Naive thymus-derived CD8-positive, alpha-beta T cell (primary cell): ENCODE measurements at regions not wholly inside any gene's neighbourhood (a gene's known extent, or its start where the extent isn't known, plus 50 kb on each side); places are given as distances from the start of the nearest gene placed in this dataset.

Experiments
- ATAC-seq, 2 donors: fragments of 150-1000 bp; cut with Tn5 transposase in 1 of 2; sonication (Bioruptor Pico), chemical (Tn5 transposase) in 1 of 2; 1 replicate in 1 of 2; 2 replicates in 1 of 2; pipeline ENCODE4 v1.10.0; 2021; ENCODE audit warnings: mild to moderate bottlenecking in 2 of 2, moderate library complexity in 2 of 2
- POLR2A ChIA-PET: fragments of 350-600 bp; sonication (Branson Sonifier 250); formaldehyde crosslinking; loops from one replicate; lab custom pipeline; 2021; ENCODE audit warnings: antibody characterized with exemption; lab: Charles Lee
- DNase-seq, 10 donors: peaks; one replicate each; pipeline versions ENCODE4 v3.0.0 to v3.0.0-alpha.2; 2020 to 2022
- H3K27ac Mint-ChIP-seq, 10 donors: one replicate each; pipeline ENCODE4 v1.8.0; 2020 to 2022; ENCODE audit warnings: mild to moderate bottlenecking in 10 of 10, mixed read lengths in 10 of 10, moderate library complexity in 4 of 10, inconsistent platforms in 1 of 10
- H3K27me3 Mint-ChIP-seq, 5 donors: one replicate each; pipeline ENCODE4 v1.8.0; 2021 to 2022; ENCODE audit warnings: mixed read lengths in 5 of 5
- H3K36me3 Mint-ChIP-seq, 3 donors: one replicate each; pipeline ENCODE4 v1.8.0; 2020 to 2022; ENCODE audit warnings: mixed read lengths in 3 of 3, mild to moderate bottlenecking in 2 of 3, inconsistent platforms in 1 of 3
- H3K4me1 Mint-ChIP-seq, 4 donors: one replicate each; pipeline ENCODE4 v1.8.0; 2021 to 2022; ENCODE audit warnings: mixed read lengths in 4 of 4
- H3K4me3 Mint-ChIP-seq, 10 donors: one replicate each; pipeline ENCODE4 v1.8.0; 2020 to 2022; ENCODE audit warnings: mild to moderate bottlenecking in 10 of 10, mixed read lengths in 10 of 10, moderate library complexity in 6 of 10, inconsistent platforms in 1 of 10
- H3K9me3 Mint-ChIP-seq, 9 donors: one replicate each; pipeline ENCODE4 v1.8.0; 2020 to 2022; ENCODE audit warnings: mixed read lengths in 9 of 9, mild to moderate bottlenecking in 3 of 9, inconsistent platforms in 1 of 9, moderate library complexity in 1 of 9

GRCh38 chr1:110726755-110727154 lies 52.0 kb upstream of the KCNA3 start:
- ATAC-seq (peak; percentile 63 to 83), DNase-seq (peak in 3 of 10 donors; percentile 18 to 44 (median 41))
- Mint-ChIP-seq H3K27ac (peak overlapping the region; percentile 39 to 84 (median 72)), H3K4me1 (peaks cover 23 to 33% (median 29%) of the 10 kb centered on the region in 4 donors), H3K9me3 (peaks cover 0 to 1% (median 0%) of the 10 kb centered on the region in 9 donors), H3K36me3 (no peaks in the 10 kb centered on the region), H3K4me3 (peak overlapping the region; percentile 51 to 81 (median 75)), H3K27me3 (no peaks in the 10 kb centered on the region)
- POLR2A ChIA-PET: interaction anchor here (1.4 kb wide), 1 partner anchor 27 kb away, joined by 3 read pairs; no protein-coding TSS in a partner anchor
